Kidney glomerular epithelial cell (primary cell): ENCODE measurements at regions not wholly inside any gene's neighbourhood (a gene's known extent, or its start where the extent isn't known, plus 50 kb on each side); places are given as distances from the start of the nearest gene placed in this dataset.

Experiments used
- DNase-seq: peaks from one replicate; lab custom pipeline; 2025; lab: John Stamatoyannopoulos, UW

DNA sequence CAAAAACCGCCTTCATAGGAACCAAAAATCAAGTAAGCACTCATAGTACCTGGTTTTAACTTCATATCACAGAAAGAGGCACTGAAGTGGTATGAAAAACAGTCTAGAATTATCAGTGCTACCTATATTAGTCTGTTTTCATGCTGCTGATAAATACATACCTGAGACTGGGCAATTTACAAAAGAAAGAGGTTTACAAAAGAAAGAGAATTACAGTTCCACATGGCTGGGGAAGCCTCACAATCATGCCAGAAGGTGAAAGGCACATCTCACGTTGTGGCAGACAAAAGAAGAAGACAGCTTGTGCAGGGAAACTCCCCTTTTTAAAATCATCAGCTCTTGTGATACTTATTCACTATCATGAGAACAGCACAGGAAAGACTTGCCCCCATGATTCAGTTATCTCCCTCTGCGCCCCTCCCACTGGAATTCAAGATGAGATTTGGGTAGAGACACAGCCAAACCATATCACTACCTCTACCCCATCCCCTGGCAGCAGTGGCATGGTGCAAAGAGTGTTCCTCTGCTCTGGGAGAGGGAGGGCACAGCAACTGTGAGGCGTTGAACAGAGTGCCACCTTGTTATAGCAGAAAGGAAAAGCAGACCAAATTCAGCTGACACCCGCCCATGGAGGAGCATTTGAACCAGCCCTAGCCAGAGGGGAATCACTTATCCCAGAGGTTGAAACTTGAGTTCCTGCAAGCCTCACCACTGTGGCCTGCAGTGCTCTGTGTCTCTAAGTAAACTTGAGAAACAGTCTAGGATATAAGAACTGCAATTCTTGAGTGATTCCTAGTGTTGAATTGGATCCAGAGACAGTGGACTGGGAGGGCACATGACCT lies 61.9 kb upstream of the PTPRZ1 start:
- no peak for DNase-seq

DNA sequence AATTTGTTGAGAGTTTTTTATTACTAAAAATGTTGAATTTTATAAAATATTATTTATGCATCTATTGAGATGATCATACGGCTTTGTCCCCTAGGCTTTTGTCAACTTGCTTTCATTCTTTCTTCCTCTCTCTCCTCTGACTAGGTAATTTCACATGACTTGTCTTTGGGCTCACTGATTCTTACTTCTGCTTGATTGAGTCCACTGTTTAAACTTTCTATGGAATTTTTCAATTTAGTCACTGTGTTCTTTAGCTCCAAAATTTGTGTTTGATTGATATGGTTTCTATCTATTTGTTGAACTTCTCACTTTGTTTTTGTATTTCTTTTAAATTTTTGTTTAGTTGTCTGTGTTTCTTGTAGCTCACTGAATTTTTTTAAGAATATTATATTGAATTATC lies 65.9 kb upstream of the PTPRZ1 start:
- no peak for DNase-seq

DNA sequence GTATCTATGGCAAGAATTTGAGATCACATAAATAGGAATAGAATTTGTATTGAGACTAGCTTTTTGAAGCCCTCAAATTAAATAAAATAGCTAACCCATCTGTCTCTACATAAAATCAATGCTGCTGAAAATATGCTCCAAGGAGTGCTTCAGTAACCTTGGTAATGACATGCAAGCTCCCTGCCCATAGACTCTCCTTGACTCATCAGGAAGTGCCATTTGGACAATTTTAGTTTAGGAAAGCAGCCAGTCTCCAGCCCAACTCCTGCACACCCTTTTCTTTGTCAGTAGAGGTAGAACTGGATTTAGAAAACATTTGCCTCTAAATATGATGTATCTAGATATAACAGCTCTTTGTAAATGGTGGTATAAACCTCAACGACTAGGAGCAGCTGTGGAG lies 69.9 kb upstream of the PTPRZ1 start:
- no peak for DNase-seq

DNA sequence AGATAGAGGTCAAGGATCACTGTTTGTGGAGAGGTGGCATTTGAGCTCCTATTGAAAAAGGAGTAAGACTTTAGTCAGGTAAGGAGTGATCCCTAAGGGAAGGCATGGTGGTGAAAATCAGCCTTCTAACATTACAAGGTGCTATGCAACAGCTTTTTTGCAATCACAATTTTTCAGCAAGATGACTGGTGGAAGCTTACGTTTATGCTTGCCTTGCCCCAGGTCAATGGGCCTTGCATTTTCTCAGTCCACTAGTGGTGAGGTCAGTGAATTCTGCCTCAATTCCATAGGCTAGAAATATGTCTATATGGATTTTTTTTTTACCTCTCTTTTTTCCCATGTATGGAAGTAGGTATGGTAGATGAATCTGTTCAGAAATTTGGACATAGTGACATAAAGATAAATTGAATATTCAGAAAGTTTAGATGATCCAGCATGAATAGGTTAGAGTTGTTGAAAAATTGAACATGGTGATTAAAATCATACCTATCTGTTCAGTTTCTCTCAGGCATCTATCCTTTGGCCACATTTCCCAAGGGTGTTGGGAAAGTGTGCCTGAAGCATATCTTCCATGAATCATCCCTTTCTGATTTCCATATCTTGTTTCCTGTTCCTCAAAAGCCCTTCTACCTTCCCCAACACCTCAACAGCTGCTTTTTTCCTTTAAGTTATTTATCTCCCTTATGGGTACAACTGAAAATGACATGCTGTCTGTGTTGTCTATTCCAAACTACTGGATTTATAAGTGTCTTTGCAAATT lies 71.9 kb upstream of the PTPRZ1 start:
- DNase-seq: no peak

DNA sequence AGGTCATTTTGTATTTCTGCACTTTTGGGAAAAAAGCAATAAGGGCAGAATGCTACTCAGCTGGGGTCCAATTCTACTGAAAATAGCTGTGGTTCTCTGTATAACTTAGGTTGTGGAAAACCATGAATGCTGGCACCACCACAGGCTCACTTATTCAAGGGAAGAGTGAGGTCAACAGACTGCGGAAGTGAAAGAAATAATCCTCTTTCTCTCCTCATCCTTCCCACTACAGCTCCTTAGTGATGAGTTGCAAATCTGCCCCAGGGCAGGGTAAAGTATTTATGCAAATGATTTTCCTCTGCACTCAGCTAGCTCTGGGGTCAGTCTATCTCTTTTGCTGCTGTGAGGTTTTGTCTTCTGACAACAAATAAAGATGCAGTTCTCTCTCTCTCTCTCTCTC lies 74.1 kb upstream of the PTPRZ1 start:
- no peak for DNase-seq

DNA sequence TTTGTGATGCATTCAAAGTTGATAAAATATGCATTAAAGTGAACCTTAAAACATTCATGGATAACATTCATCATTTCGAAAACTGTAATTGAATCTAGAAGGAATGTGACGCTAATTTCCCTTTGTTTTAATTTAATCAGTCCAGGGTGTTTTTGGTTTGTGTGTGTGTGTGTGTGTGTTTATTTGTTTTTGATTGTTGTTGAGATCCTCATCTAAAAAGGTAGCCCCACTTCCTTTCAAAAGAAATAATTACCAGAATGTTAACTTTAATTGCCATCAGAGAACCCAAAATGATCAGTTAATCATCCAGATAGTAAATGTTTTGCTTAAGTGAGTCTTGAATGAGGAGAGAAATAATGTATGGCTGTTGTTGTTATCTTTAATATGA lies 74.5 kb upstream of the PTPRZ1 start:
- DNase-seq: no peak

DNA sequence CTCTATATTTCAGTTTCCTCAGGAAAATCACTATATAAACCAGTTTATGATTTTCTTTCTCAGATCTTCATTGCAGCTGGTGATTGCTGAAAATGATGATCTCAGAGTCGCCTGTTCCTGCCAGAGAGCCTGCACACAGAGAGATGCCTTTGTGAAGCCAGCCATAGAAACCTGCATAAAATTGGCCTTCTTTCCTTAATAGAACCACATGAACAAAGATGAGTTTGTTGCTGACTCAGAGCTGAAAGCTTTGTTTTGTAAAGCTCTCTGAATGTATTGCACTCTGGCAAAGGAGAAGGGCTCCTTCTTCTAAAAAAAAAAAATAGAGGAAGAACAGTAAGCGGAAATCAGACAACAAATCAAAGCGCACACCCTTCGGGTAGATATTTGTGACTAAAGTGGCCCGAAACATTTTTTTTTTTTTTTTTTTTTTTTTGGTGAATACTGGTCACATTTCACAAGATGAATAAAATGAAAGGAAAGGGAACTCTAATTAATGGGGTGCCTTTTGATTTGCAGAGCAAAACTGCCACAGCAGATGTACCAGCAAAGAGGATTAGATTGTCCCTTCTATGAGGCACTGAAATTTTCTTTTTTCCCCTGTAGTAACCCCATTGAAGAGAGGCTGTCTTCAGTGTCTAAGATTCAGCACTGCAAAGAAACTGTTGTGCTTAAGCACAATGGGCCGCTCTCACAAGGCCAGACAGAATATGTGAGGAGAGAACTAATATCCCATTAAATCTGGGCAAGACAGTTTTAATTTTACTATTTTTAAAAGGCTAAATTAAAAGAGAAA lies 75.1 kb upstream of the PTPRZ1 start:
- no peak for DNase-seq

DNA sequence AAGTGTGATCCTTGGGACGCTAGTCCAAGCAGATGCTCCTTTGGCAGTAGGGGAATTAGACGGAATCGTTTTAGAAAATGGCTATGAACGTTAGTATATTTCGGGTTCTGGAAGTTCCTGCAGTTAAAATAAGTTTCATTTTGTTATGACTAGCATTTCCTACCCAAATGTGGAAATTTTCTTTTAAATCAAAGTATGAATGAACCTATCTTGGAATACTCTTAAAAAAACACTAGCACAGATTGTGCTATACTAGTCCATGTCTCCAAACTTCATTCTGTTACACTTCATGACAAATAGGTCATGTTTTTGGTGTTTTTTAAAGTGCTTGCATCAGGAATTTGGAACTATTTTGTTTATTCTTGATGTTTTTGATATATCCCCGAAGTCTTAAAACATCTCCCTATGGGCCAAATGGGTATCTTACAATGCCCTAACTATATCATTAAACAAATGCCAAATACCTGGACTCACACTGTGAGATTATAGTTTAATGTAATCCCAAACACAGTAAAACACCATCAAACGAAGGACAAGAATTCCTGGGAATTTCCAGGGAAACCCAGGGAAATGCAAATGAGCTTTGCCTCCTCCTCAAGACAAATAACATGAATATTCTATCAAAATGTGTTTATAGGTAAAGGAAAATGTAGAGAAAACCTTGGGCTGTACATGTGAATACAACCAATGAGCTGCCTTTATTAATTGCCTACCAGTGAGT lies 75.9 kb upstream of the PTPRZ1 start:
- no peak for DNase-seq

DNA sequence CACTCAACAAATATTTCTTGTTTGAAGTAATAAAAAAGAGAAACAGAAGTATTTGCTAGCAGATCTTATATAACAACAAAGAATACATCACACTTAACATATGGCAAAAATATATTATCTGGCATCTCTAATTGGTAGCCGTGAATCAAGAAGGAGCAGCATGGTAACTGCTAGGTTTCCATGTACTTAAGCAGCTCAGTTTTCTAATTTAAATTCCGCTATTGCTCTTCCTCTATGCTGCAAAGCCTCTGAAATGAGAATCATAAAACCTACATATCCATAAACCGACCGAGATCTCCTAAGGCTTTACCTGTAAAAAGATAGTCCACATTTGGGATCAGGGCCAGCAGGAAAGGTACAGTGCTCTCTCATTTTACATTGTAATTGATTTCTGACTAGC lies 76.6 kb upstream of the PTPRZ1 start:
- DNase-seq: no peak

DNA sequence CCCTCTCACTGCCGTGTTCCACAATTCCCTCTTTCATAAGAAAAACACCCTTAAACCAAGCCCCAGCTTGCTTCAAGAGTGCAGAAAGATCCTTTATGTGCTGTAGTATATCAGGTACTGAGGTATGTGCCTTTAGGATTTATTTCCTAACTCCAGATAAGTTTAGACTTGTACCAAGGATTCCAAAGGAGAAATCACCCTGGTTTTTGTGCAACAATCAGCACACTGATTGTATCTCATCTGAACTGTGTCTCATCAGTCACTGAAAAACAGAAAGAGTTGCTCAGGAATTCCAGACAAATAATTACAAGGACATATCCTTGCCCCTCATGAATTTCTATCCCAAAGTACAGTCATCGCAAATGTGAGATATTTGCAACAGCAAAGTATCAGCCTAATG lies 77.2 kb upstream of the PTPRZ1 start:
- no peak for DNase-seq

DNA sequence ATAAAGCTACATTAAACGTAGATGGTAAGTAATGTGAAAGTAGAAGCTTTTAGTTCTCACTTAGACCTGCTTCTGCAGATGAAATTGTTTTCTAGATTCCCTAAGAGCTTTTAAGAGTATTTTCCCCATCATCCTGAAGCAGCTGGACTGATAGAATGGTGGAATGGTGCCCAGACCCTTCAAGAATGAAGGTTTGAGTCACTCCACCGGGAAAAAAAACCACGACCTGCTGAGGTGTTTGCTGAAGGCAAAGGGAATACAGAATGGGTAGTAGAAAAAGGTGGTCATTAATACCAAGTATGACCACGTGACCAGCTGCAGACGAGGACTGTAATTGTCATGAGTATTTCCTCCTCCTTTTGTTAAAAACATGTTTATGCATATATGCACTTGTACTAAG lies 79.2 kb upstream of the PTPRZ1 start:
- DNase-seq: no peak

DNA sequence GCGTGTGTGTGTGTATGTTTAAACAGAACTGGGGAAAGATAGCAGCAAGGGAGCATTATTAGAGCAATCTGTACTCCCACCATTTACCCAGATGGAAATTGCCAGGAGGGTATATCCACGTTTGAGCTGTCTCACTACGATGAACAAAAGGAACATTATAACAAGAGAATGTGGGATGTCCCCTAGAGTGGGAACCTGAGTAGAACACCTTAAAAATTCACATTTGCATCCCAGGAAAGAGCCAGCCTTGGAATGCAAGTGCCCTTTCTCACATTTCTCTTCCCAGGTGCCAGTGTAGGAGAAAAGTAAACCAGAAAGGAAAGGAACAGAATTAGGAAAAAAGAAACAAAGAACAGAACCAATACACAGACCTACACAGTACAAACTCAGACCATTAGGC lies 95.3 kb upstream of the PTPRZ1 start:
- DNase-seq: no peak

DNA sequence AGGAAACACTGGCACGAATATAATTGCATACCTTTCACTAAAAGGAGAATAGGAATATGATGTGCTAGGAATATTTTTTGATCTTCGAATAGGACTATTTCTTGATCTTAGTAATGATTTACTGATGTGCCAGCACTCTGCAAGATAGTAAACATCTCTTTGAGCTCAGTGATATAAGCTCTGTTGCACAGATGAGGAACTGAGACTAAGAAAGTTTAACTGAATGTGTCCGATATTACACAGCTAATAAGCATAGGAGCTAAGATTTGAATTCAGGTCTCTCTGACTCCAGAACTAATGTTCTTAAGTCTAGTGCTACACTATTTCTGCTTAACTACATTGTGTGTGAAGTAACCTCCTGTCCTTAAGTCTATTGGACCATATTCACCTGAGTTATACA lies 98.4 kb upstream of the PTPRZ1 start:
- DNase-seq: no peak

DNA sequence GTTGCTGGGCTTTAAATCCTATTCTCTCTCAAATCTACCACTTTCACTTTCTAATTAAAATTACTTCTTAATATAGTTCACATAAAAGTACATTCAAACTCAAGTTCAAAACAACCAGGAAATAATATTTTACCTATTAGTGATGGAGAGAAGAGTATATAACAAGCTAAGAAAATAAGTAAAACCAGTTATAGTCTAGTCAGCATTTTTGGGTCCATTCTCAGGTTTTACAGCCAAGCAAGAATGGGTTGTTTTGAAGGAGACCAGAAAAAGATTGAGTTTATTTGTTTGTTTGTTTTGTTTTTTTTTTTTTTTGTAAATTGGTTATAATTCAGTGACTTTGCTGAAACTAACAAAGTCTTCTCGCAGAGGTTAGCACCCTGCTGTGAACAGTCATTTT lies 106.3 kb upstream of the PTPRZ1 start:
- no peak for DNase-seq

DNA sequence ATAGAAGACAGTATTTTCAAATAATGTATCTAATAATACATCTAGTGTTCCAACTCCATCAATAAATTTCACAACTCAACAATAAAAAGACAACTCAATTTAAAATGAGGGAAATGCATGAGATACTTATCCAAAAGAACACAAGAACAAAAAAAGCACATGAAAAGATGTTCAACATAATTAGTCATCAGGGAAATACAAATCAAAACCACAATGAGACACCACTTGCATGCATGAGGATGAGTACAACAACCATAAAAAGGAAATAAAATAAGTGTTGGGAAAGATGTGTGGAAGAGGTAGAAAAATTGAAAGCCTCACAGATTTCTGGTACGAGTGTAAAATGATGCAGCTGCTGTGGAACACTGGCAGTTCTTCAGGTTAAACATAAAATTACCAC lies 111.6 kb upstream of the PTPRZ1 start:
- DNase-seq: no peak

DNA sequence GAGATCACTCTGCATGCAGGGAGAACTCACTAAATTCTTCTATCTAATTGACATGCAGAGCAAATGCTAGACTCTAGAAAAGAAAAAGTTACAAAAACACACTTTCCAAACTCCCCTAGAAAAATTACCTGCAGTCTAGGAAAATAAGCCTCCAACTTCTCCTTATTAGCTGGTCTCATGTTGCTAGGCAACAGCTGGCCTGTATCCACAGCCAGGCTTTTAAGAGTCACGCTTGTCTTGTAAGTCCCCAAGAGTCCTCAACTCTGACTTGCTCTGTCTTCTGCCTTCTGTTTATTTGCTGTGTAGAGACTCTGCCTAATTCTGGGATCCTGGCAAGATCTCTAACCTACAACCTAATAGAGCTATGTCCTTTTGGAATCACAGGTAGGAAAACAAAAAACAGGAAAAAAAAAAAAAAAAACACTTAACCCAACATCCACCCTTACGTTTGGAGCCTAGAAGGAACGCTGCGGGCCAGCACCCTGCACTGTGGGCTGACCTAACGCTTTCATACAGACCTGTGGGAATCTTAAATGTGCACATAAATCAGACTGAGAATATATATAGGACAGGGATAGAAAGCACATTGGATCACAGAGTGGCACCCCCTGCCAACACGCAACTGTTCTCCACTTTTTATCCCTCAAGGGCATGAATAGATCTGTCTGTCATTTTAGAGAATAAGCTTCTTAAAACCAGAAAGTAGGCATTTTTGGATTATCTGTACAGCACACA lies 117.0 kb upstream of the PTPRZ1 start:
- no peak for DNase-seq

DNA sequence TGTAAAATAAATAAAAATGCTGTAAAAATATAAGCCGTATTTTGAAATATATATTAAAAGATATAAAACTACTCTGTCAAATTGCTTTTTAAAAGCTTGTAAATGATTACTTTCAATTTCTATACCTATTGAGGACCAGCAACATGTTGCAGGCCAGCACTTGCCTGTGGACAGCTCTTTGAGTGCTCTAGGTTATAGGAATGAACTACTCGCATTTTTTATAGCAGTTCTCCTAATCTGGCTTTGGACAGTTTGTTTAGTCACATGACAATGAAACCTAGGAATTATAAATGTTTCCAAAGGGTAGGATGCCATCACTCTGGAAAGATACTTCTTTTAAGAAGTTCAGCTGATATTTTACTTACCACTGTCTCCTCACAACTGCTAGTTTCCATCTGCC lies 117.7 kb upstream of the PTPRZ1 start:
- DNase-seq: no peak

DNA sequence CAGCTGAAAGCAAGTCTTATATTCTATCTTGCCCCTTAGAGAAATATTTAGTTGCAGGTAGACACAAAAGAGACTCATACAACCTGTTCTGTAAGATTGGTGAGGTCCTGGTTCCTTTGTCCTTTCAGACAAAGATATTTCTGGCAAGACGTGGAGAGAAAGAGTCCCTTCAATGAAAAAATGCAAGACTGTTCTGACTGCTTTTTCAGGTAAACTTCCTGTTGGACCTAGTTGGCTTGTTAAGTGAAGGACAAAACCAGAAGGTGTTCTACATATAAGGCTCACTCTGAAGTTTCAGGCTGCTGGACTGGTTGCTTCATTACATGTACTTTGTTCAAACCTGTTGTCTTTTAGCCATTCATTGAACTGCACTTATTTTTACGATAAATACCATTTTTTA lies 119.0 kb upstream of the PTPRZ1 start:
- no peak for DNase-seq

DNA sequence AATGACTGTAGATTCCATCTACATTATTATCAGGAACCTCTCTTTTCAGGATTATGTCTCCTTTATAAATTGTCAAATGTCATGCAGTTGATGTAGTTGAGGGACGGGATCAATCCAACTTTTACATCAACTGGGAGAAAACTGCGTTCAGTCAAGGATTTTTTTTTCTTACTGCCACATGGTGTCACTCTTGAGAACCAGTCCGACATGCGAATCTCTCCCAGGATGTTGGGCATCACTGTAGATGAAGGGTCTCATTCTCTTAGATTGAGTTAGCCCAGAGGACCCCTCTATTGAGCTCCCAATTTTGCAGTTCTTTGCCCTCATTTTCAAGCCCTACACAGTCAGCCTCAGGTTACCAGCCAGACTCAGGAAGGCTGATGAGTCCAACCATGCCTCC lies 120.3 kb upstream of the PTPRZ1 start:
- no peak for DNase-seq

DNA sequence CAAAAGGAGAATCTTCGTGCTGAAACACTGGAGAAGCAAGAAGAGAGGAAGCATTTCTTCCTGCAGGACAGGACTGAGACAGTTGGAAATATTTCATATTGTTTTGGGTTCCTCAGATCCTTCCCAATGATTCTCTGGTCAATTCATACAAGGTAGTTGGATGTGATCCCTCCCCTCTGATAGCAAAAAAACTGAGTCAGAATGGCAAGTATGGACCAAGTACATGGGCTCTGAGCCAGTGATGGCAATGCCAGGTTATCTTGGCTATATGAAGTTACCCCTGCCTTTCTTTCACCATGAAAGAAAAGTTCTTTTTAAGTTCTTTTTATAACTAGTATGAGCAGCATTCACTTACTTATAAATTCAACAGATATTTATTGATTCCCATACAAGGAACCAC lies 124.4 kb upstream of the PTPRZ1 start:
- DNase-seq: no peak

DNA sequence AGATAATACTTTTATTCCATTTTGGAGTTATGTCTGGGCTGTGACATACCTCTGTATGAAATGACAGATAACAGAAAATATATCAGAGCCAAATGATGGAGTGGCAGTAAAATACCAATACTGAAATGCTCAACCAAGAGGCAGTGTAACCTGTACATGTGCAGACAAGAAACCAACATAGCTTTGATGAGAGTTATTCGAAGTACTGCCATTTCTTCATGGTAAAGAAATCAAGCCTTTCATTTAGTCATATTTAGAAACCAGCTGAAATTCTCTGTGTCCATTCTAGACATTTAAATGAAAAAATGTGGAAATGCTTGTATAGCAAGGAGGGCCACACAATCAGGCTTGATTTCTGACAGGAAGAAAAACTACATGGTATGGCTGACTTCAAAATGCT lies 127.1 kb upstream of the PTPRZ1 start:
- no peak for DNase-seq

DNA sequence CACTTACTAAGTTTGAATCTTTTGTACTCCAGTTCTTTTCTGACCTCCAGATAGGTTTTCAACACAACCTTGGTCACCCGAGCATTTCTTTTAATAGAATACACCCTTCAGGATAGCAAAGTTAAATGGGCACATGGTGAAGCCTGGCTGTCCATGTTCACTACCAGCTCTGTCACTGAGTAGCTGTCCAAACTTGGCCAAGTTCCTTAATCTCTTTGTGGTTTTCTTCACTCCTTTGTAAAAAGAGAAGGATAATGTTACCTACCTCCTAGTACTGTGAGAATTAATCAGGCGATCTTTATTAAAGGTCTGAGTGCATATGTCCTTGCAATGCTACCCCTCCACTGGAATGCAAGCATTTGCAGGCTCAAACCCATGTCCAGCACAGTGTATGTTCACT lies 128.1 kb upstream of the PTPRZ1 start:
- DNase-seq: no peak
